Liver (tissue), 8 donors: ENCODE measurements at regions not wholly inside any gene's neighbourhood (a gene's known extent, or its start where the extent isn't known, plus 50 kb on each side); places are given as distances from the start of the nearest gene placed in this dataset.

Experiments used
- DNase-seq: peaks from one replicate; pipeline ENCODE4 v3.0.0-alpha.2; 2017; ENCODE audit warnings: low spot score
- H3K27ac ChIP-seq, 2 donors: one replicate each; pipeline ENCODE4 v1.7.0; 2013; ENCODE audit warnings: inconsistent platforms in 2 of 2, low read length in 2 of 2, control low read depth in 1 of 2, low read depth in 1 of 2, mild to moderate bottlenecking in 1 of 2
- H3K27me3 ChIP-seq, 4 donors: one replicate each; pipeline versions ENCODE4 v1.6.1 to v1.7.0; 2013; ENCODE audit warnings: low read length in 3 of 4, inconsistent platforms in 1 of 4, mild to moderate bottlenecking in 1 of 4, moderate library complexity in 1 of 4; ENCODE audit not compliant: control insufficient read depth in 4 of 4, insufficient read depth in 4 of 4
- H3K36me3 ChIP-seq, 4 donors: one replicate each; pipeline versions ENCODE4 v1.6.1 to v1.7.0; 2013; ENCODE audit warnings: low read length in 3 of 4, mild to moderate bottlenecking in 3 of 4, low read depth in 1 of 4, moderate library complexity in 1 of 4; ENCODE audit not compliant: control insufficient read depth in 4 of 4, insufficient read depth in 3 of 4
- H3K4me1 ChIP-seq, 4 donors: one replicate each; pipeline versions ENCODE4 v1.6.1 to v1.7.0; 2013; ENCODE audit warnings: low read length in 3 of 4, mild to moderate bottlenecking in 3 of 4, moderate library complexity in 1 of 4; ENCODE audit not compliant: control insufficient read depth in 4 of 4, insufficient read depth in 4 of 4
- H3K4me3 ChIP-seq, 3 donors: one replicate each; pipeline versions ENCODE4 v1.6.1 to v1.7.0; 2013; ENCODE audit warnings: low read length in 3 of 3, control low read depth in 1 of 3, low read depth in 1 of 3, mild to moderate bottlenecking in 1 of 3
- H3K9ac ChIP-seq, 2 donors: one replicate each; pipeline ENCODE4 v1.7.0; 2013; ENCODE audit warnings: low read length in 2 of 2, mild to moderate bottlenecking in 2 of 2, moderate library complexity in 2 of 2, control low read depth in 1 of 2, low read depth in 1 of 2
- H3K9me3 ChIP-seq, 4 donors: one replicate each; pipeline versions ENCODE4 v1.6.1 to v1.7.0; 2013; ENCODE audit warnings: low read length in 3 of 4; ENCODE audit not compliant: control insufficient read depth in 4 of 4
- ATF3 ChIP-seq: IDR thresholded peaks from 2 replicates; pipeline ENCODE4 v1.6.1; 2016; ENCODE audit warnings: antibody characterized with exemption
- CTCF ChIP-seq: fragments of 150-350 bp; IDR thresholded peaks from 2 replicates; pipeline ENCODE4 v1.5.1; 2017; ENCODE audit warnings: improper control_type of control experiment, low read depth, low read length; ENCODE audit not compliant: missing input control
- EGR1 ChIP-seq, 2 donors: IDR thresholded peaks; 2 replicates each; pipeline ENCODE4 v1.6.1; 2016 to 2018; ENCODE audit warnings: antibody characterized with exemption in 2 of 2, low read depth in 2 of 2
- FOXA2 ChIP-seq: IDR thresholded peaks from 2 replicates; pipeline ENCODE4 v1.6.1; 2016; ENCODE audit warnings: antibody characterized with exemption
- GABPA ChIP-seq, 2 donors: IDR thresholded peaks in 1 of 2; conservative IDR thresholded peaks in 1 of 2; 2 replicates each; pipeline ENCODE4 v1.6.1; 2016; ENCODE audit warnings: antibody characterized with exemption in 2 of 2, mild to moderate bottlenecking in 1 of 2, moderate library complexity in 1 of 2
- HNF4A ChIP-seq, 2 donors: conservative IDR thresholded peaks; 2 replicates each; pipeline ENCODE4 v1.6.1; 2016; ENCODE audit warnings: antibody characterized with exemption in 2 of 2, mild to moderate bottlenecking in 2 of 2
- HNF4G ChIP-seq: IDR thresholded peaks from 2 replicates; pipeline ENCODE4 v1.6.1; 2016; ENCODE audit warnings: antibody characterized with exemption
- JUND ChIP-seq, 2 donors: IDR thresholded peaks; 2 replicates each; pipeline ENCODE4 v1.6.1; 2016; ENCODE audit warnings: antibody characterized with exemption in 2 of 2
- MAX ChIP-seq: IDR thresholded peaks from 2 replicates; pipeline ENCODE4 v1.6.1; 2016; ENCODE audit warnings: antibody characterized with exemption
- RAD21 ChIP-seq, 2 donors: IDR thresholded peaks; 2 replicates each; pipeline ENCODE4 v1.6.1; 2016; ENCODE audit warnings: antibody characterized with exemption in 2 of 2, mild to moderate bottlenecking in 2 of 2
- SP1 ChIP-seq: IDR thresholded peaks from 2 replicates; pipeline ENCODE4 v1.6.1; 2018; ENCODE audit warnings: antibody characterized with exemption, mild to moderate bottlenecking
- YY1 ChIP-seq: IDR thresholded peaks from 2 replicates; pipeline ENCODE4 v1.6.1; 2016; ENCODE audit warnings: antibody characterized with exemption, mild to moderate bottlenecking
- ZBTB33 ChIP-seq: IDR thresholded peaks from 2 replicates; pipeline ENCODE4 v1.6.1; 2016; ENCODE audit warnings: antibody characterized with exemption
- WGBS: extraction: QIAGEN DNeasy Blood & Tissue Kit; methylation state at CpG from one replicate; pipeline ENCODE4 v1.1.7; 2013; 5-methylcytosine and 5-hydroxymethylcytosine counted together
- TF ChIP-seq, protein P1 (sequence below): IDR thresholded peaks from 2 replicates; pipeline ENCODE4 v1.6.1; 2016; ENCODE audit warnings: antibody characterized with exemption, mild to moderate bottlenecking
- donor health status: healthy.
- donor health status: healthy.
- donor health status: healthy.
- donor health status: healthy.
- donor health status: healthy.

DNA sequence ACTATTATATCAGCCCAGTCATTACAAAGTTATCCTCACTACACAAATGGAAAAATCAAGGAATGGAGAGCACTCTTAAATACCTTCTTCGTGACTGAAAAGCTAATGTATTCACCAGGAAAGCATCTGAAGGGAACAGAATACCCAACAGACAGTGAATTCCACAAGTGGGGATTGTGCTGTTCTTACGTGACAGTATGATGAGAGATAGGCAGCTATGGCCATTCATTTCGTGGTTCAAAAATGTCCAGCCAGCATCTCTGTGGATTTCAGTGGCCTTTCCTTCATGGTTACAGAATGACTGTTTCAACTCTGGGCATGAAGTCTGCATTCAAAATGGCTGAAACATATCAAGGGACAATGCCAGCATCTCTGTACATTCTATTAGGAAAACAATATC is 323.8 kb downstream of the PRELID2 start:
- Histone ChIP-seq H3K9ac (no peak overlapping the region), H3K4me3 (no peak overlapping the region), H3K27me3 (no peaks in the 10 kb centered on the region), H3K9me3 (no peaks in the 10 kb centered on the region), H3K27ac (no peak overlapping the region), H3K4me1 (no peaks in the 10 kb centered on the region), H3K36me3 (no peaks in the 10 kb centered on the region)
- no peak for DNase-seq
- WGBS = 83% methylated on average over 3 of the region's 3 CpGs
- TF ChIP-seq CTCF (no peak), ZBTB33 (no peak), EGR1 (IDR thresholded peaks at IDR 0.05; ENCODE audit: low read depth in 2 of 2) (no peak), HNF4G (no peak), HNF4A (conservative IDR thresholded peaks at IDR 0.05) (no peak), GABPA (IDR thresholded peaks at IDR 0.05 in 1 of 2, conservative IDR thresholded peaks at IDR 0.05 in 1 of 2) (no peak)

DNA sequence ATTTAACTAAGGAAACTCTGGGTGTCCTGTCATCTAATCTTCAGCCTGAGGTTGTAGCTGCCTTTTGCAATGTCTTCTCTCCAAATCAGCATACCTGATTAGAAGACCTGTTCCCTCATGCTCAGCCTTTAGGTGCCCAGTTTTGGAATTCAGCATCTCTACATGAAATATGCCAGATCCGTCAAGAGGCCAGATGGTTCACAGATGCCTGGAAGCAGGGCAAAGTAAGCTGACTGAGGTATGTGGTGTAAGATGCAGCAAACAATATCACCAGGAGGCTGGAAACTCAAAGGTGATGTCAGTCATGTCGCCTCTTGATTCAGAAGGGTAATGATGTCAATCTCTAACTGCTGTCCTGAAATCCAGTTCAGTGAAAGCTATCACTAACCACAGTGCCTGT is 324.4 kb downstream of the PRELID2 start:
- TF ChIP-seq, protein P1, sequence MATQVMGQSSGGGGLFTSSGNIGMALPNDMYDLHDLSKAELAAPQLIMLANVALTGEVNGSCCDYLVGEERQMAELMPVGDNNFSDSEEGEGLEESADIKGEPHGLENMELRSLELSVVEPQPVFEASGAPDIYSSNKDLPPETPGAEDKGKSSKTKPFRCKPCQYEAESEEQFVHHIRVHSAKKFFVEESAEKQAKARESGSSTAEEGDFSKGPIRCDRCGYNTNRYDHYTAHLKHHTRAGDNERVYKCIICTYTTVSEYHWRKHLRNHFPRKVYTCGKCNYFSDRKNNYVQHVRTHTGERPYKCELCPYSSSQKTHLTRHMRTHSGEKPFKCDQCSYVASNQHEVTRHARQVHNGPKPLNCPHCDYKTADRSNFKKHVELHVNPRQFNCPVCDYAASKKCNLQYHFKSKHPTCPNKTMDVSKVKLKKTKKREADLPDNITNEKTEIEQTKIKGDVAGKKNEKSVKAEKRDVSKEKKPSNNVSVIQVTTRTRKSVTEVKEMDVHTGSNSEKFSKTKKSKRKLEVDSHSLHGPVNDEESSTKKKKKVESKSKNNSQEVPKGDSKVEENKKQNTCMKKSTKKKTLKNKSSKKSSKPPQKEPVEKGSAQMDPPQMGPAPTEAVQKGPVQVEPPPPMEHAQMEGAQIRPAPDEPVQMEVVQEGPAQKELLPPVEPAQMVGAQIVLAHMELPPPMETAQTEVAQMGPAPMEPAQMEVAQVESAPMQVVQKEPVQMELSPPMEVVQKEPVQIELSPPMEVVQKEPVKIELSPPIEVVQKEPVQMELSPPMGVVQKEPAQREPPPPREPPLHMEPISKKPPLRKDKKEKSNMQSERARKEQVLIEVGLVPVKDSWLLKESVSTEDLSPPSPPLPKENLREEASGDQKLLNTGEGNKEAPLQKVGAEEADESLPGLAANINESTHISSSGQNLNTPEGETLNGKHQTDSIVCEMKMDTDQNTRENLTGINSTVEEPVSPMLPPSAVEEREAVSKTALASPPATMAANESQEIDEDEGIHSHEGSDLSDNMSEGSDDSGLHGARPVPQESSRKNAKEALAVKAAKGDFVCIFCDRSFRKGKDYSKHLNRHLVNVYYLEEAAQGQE = no peak
- TF ChIP-seq SP1 (no peak), RAD21 (IDR thresholded peaks at IDR 0.05) (no peak), ZBTB33 (no peak), HNF4A (conservative IDR thresholded peaks at IDR 0.05) (no peak), JUND (IDR thresholded peaks at IDR 0.05) (no peak), MAX (no peak), FOXA2 (no peak), YY1 (no peak), ATF3 (no peak), GABPA (IDR thresholded peaks at IDR 0.05 in 1 of 2, conservative IDR thresholded peaks at IDR 0.05 in 1 of 2) (no peak)
- no peak overlapping the region for H3K4me3 ChIP-seq
- H3K27me3 ChIP-seq = no peaks in the 10 kb centered on the region
- no peak overlapping the region for H3K9ac ChIP-seq
- no peaks in the 10 kb centered on the region for H3K4me1 ChIP-seq
- no peak for DNase-seq
- 91% methylated on average over 2 of the region's 2 CpGs for WGBS
- H3K27ac ChIP-seq = no peak overlapping the region
- H3K9me3 ChIP-seq = no peaks in the 10 kb centered on the region
- H3K36me3 ChIP-seq = no peaks in the 10 kb centered on the region
